SKM-1 treated with dmso at 0.1 percent for 144 hours (cell line): ENCODE measurements at regions not wholly inside any gene's neighbourhood (a gene's known extent, or its start where the extent isn't known, plus 50 kb on each side); places are given as distances from the start of the nearest gene placed in this dataset.

Source experiments
- DNase-seq: peaks from one replicate; lab custom pipeline; 2025; ENCODE audit not compliant: unreplicated experiment; lab: John Stamatoyannopoulos, UW

DNA sequence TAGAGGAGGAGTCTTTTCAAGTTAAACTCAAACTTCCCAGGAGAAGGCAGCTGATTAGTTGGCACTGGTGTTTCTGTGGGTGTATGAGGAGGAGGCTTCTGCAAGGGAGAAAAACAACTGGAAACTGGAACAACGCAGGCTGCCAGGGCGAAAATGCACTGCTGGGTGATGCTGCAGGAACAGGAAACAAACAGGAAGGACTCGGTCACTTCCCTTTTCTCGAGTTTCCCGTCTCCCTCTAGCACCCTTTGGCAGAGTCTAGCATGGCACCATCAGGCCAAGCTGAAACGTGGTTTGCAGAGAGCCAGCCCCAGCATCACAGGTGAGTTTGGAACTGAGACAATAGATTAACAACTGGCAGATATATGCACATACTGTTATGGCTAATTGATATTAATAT lies 77.5 kb upstream of the CAST start:
- no peak for DNase-seq

DNA sequence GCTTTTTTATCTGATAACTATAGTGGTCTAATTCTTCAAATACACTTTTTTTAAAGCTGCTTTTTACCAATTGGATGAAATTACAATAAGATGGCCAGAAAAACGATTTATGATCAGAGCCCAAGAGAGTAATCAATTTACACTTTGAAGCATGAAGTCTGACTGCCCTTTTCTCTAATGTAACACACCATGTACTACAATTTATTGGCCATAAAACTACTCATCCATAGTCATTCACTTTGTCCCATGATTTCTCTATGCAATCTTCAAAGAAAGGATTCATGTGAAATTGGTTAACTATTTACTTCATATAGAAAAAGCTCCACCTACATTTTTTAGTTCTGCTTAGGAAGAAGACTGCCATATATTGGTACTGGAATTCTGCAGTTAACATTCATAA lies 73.6 kb upstream of the CAST start:
- DNase-seq, result no peak

DNA sequence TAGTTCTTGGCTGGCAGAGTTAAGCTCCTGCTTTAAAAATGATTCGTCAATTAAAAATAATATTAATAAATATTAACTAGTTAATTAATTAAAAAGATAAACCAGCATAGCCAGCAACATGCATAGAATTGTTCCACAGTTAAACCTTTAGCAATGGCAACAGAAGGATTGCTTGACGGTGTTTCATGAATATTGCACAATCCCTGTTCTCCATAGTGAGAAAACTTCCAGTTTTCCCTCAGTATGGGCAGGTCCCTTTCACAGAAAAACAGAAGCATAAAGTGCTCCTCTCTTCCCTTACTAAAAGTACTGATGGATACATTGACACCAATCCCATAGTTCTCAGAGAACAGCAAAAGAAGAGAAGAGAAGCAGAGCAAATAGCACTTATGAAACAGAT lies 71.4 kb upstream of the CAST start:
- DNase-seq, result no peak

GRCh38 chr5:96595300-96596090 lies 66.7 kb upstream of the CAST start:
- DNase-seq, result peak; percentile 8

- DNase-seq, result no peak
Observed at GRCh38 chr5:96597438-96598020, 64.6 kb upstream of the CAST start.

GRCh38 chr5:96601200-96601599 lies 61.0 kb upstream of the CAST start:
- no peak for DNase-seq

- peak; percentile 38 for DNase-seq
Observed at GRCh38 chr5:96601715-96602244, 60.4 kb upstream of the CAST start.

DNA sequence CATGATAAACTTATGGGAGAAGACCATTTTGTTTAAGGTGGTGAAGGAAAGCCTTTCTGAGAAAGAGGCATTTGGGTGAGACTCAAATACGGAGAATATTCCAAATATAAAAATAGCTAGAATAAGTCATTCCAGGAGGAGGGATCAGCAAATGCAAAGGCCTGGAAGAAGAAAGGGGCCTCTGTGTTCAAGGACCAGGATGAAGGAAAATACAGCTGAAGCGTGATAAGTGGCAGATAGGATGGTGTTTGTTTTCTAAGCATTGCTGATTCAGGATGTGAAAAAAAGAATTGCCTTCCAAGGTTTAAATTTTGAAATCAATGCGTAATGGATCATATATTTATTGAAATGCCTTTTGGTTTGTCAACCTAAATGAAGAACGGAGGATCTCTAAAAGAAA lies 59.4 kb upstream of the CAST start:
- DNase-seq, result no peak

DNA sequence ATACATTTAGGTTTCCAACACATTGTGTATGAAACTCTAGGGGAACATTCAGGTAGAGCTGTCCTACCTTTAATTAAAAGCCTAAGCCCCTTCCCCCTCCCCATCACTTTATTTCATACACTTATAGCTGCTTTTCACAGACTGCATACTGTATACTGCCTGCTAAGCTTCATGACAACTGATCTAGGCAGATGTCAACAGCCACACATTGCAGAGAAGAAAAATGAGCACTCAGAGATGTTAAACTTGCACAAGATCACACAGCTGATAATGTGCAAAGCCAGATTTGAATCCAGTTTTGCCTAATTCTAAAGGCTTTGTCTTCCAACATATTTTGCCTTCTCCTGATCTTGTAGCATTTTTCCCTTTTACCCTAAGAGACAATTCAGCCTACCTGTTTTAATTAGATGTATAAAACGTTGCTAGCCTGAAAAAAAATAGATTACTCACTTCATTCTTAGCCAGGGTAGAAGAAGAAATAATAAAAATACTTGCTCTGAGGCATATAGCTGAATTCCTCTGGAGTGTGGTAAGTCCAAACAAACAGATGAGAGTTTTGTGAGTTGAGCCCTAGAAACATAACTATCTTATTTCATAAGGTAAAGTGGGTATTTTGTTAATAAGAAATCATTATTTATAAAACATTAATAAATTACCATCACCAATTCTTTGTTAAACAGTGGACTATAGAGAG lies 56.9 kb upstream of the CAST start:
- DNase-seq, result no peak

DNA sequence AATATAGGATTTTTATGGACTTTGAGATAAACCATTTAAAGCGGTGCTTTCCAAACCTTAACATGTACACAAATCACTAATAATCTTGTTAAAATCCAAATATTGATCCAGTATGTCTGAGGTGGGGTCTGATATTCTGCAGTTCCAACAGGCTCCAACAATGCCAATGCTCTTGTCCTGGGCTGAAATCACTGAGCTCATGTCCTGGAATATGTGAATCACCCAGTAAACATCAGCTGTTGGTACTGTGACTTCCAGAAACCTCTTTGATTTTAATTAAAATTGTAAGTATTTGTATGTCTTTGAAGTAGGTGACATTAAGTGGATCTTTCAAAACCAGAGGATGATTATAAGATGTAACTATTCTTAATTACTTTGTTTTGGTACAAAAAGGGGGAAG lies 52.8 kb upstream of the CAST start:
- DNase-seq, result no peak

GRCh38 chr5:96610747-96611146 lies 51.4 kb upstream of the CAST start:
- DNase-seq, result no peak

GRCh38 chr5:96611946-96612345 lies 50.2 kb upstream of the CAST start:
- DNase-seq, result no peak
